DND-41 (cell line): ENCODE measurements at regions not wholly inside any gene's neighbourhood (a gene's known extent, or its start where the extent isn't known, plus 50 kb on each side); places are given as distances from the start of the nearest gene placed in this dataset.

Experiments
- CTCF ChIP-seq: IDR thresholded peaks from 2 replicates; pipeline ENCODE4 v1.5.1; 2012; ENCODE audit warnings: borderline replicate concordance, low read length, moderate library complexity, mild to moderate bottlenecking; ENCODE audit not compliant: poor library complexity, severe bottlenecking; ENCODE audit errors: extremely low read depth
- EZH2 ChIP-seq: IDR thresholded peaks from 3 replicates; pipeline ENCODE4 v1.6.1; 2012; ENCODE audit warnings: borderline replicate concordance, low read depth, mild to moderate bottlenecking, moderate library complexity, low read length, inconsistent platforms; ENCODE audit not compliant: severe bottlenecking

GRCh38 chr10:8149991-8150390, 95.5 kb downstream of the GATA3 start:
- TF ChIP-seq EZH2 (no peak), CTCF (no peak)
